Activated T-cell treated with anti-CD3 and anti-CD28 coated beads, Interleukin-2, amount 50 U/mL, for 4 hours (primary cell): ENCODE measurements at regions not wholly inside any gene's neighbourhood (a gene's known extent, or its start where the extent isn't known, plus 50 kb on each side); places are given as distances from the start of the nearest gene placed in this dataset.
A peak's percentile ranks its signal among the peaks of the same experiment; 100 is the strongest.
"Not testable (repeated sequence)": the region's sequence is repeated elsewhere in the genome, so short reads cannot be mapped to it uniquely, and the experiment has no call there.

Source experiments
- ATAC-seq, 2 donors: fragments of 200-7000 bp; cut with Tn5 transposase; one replicate each; pipeline ENCODE4 v1.10.0; 2021
- DNase-seq: peaks from one replicate; pipeline ENCODE4 v3.0.0-alpha.2; 2020
- H3K27me3 Mint-ChIP-seq: one replicate; pipeline ENCODE4 v1.8.0; 2021; ENCODE audit warnings: low read depth, mixed read lengths
- H3K36me3 Mint-ChIP-seq: one replicate; pipeline ENCODE4 v1.8.0; 2022; ENCODE audit warnings: mixed read lengths; ENCODE audit not compliant: insufficient read depth
- H3K4me1 Mint-ChIP-seq: one replicate; pipeline ENCODE4 v1.8.0; 2021; ENCODE audit warnings: low read depth, mixed read lengths
- H3K4me3 Mint-ChIP-seq: one replicate; pipeline ENCODE4 v1.8.0; 2021; ENCODE audit warnings: mild to moderate bottlenecking, moderate library complexity, mixed read lengths
- H3K9me3 Mint-ChIP-seq: one replicate; pipeline ENCODE4 v1.8.0; 2021; ENCODE audit warnings: mixed read lengths

- Mint-ChIP-seq H3K4me1 (no peaks in the 10 kb centered on the region), H3K9me3 (no peaks in the 10 kb centered on the region), H3K36me3 (no peaks in the 10 kb centered on the region), H3K27me3 (peaks cover 5% of the 10 kb centered on the region), H3K4me3 (no peak overlapping the region)
- ATAC-seq = no peak
- DNase-seq = no peak
These were observed 116.0 kb downstream of the FAM161A start for GRCh38 chr2:61737841-61738240.

- no peak overlapping the region for H3K4me3 Mint-ChIP-seq
- ATAC-seq (no peak), DNase-seq (no peak)
- no peaks in the 10 kb centered on the region for H3K9me3 Mint-ChIP-seq
- peaks cover 5% of the 10 kb centered on the region for H3K27me3 Mint-ChIP-seq
- H3K4me1 Mint-ChIP-seq = no peaks in the 10 kb centered on the region
- H3K36me3 Mint-ChIP-seq = no peaks in the 10 kb centered on the region
These were observed 116.9 kb downstream of the FAM161A start for GRCh38 chr2:61736953-61737352.

GRCh38 chr2:61733563-61733962 lies 120.3 kb downstream of the FAM161A start:
- no peaks in the 10 kb centered on the region for H3K36me3 Mint-ChIP-seq
- no peak overlapping the region for H3K4me3 Mint-ChIP-seq
- ATAC-seq = no peak
- H3K4me1 Mint-ChIP-seq = no peaks in the 10 kb centered on the region
- no peak for DNase-seq
- H3K27me3 Mint-ChIP-seq = peaks cover 5% of the 10 kb centered on the region
- H3K9me3 Mint-ChIP-seq = no peaks in the 10 kb centered on the region

GRCh38 chr2:61732787-61733186 lies 121.1 kb downstream of the FAM161A start:
- H3K9me3 Mint-ChIP-seq = no peaks in the 10 kb centered on the region
- H3K36me3 Mint-ChIP-seq = no peaks in the 10 kb centered on the region
- H3K27me3 Mint-ChIP-seq = peaks cover 5% of the 10 kb centered on the region
- ATAC-seq (no peak), DNase-seq (no peak)
- H3K4me1 Mint-ChIP-seq = no peaks in the 10 kb centered on the region
- H3K4me3 Mint-ChIP-seq = no peak overlapping the region

GRCh38 chr2:61727746-61728145 lies 126.1 kb downstream of the FAM161A start:
- H3K27me3 Mint-ChIP-seq = peaks cover 14% of the 10 kb centered on the region
- DNase-seq (no peak), ATAC-seq (peak in 1 of 2 donors; percentile 14)
- peaks cover 12% of the 10 kb centered on the region for H3K9me3 Mint-ChIP-seq
- no peak overlapping the region for H3K4me3 Mint-ChIP-seq
- peaks cover 6% of the 10 kb centered on the region for H3K4me1 Mint-ChIP-seq
- peaks cover 4% of the 10 kb centered on the region for H3K36me3 Mint-ChIP-seq

- ATAC-seq (no peak), DNase-seq (no peak)
- peaks cover 4% of the 10 kb centered on the region for H3K36me3 Mint-ChIP-seq
- peaks cover 6% of the 10 kb centered on the region for H3K4me1 Mint-ChIP-seq
- peaks cover 12% of the 10 kb centered on the region for H3K9me3 Mint-ChIP-seq
- no peak overlapping the region for H3K4me3 Mint-ChIP-seq
- peaks cover 14% of the 10 kb centered on the region for H3K27me3 Mint-ChIP-seq
These were observed 127.2 kb downstream of the FAM161A start for GRCh38 chr2:61726456-61727209.

- peaks cover 14% of the 10 kb centered on the region for H3K27me3 Mint-ChIP-seq
- not testable (repeated sequence) for H3K4me3 Mint-ChIP-seq, H3K4me1 Mint-ChIP-seq, DNase-seq, H3K36me3 Mint-ChIP-seq, ATAC-seq
- peaks cover 12% of the 10 kb centered on the region for H3K9me3 Mint-ChIP-seq
These were observed 130.5 kb downstream of the FAM161A start for GRCh38 chr2:61723364-61723763.

- H3K9me3 Mint-ChIP-seq = peaks cover 12% of the 10 kb centered on the region
- peaks cover 4% of the 10 kb centered on the region for H3K36me3 Mint-ChIP-seq
- ATAC-seq (no peak), DNase-seq (no peak)
- peaks cover 14% of the 10 kb centered on the region for H3K27me3 Mint-ChIP-seq
- peaks cover 6% of the 10 kb centered on the region for H3K4me1 Mint-ChIP-seq
- H3K4me3 Mint-ChIP-seq = no peak overlapping the region
These were observed 131.1 kb downstream of the FAM161A start for GRCh38 chr2:61722800-61723199.

- peaks cover 5% of the 10 kb centered on the region for H3K4me1 Mint-ChIP-seq
- no peak overlapping the region for H3K4me3 Mint-ChIP-seq
- peaks cover 14% of the 10 kb centered on the region for H3K27me3 Mint-ChIP-seq
These were observed 131.5 kb downstream of the FAM161A start for GRCh38 chr2:61722318-61722717.

GRCh38 chr2:61721382-61721781 lies 132.5 kb downstream of the FAM161A start:
- peaks cover 6% of the 10 kb centered on the region for H3K9me3 Mint-ChIP-seq
- H3K4me3 Mint-ChIP-seq = no peak overlapping the region
- peaks cover 2% of the 10 kb centered on the region for H3K4me1 Mint-ChIP-seq
- ATAC-seq = no peak
- no peak for DNase-seq
- H3K36me3 Mint-ChIP-seq = peaks cover 4% of the 10 kb centered on the region
- peaks cover 9% of the 10 kb centered on the region for H3K27me3 Mint-ChIP-seq

More at GRCh38 chr2:61722318-61722717, 131.5 kb downstream of the FAM161A start:
- Mint-ChIP-seq H3K9me3 (peaks cover 12% of the 10 kb centered on the region), H3K36me3 (peaks cover 4% of the 10 kb centered on the region)
- DNase-seq (no peak), ATAC-seq (no peak)

- ATAC-seq = no peak
- peaks cover under 1% of the 10 kb centered on the region for H3K36me3 Mint-ChIP-seq
These were observed 132.9 kb downstream of the FAM161A start for GRCh38 chr2:61720911-61721310.

GRCh38 chr2:61718965-61719364 lies 134.9 kb downstream of the FAM161A start:
- Mint-ChIP-seq H3K36me3 (no peaks in the 10 kb centered on the region), H3K4me3 (no peak overlapping the region), H3K9me3 (no peaks in the 10 kb centered on the region), H3K4me1 (no peaks in the 10 kb centered on the region), H3K27me3 (peaks cover 1% of the 10 kb centered on the region)
- no peak for ATAC-seq
- no peak for DNase-seq

More at GRCh38 chr2:61720911-61721310, 132.9 kb downstream of the FAM161A start:
- DNase-seq = no peak
- H3K9me3 Mint-ChIP-seq = peaks cover 1% of the 10 kb centered on the region
- no peak overlapping the region for H3K4me3 Mint-ChIP-seq
- no peaks in the 10 kb centered on the region for H3K4me1 Mint-ChIP-seq
- H3K27me3 Mint-ChIP-seq = peaks cover 6% of the 10 kb centered on the region

GRCh38 chr2:61715506-61715905 lies 138.4 kb downstream of the FAM161A start:
- Mint-ChIP-seq H3K4me1 (no peaks in the 10 kb centered on the region), H3K4me3 (no peak overlapping the region), H3K27me3 (no peaks in the 10 kb centered on the region), H3K9me3 (no peaks in the 10 kb centered on the region), H3K36me3 (no peaks in the 10 kb centered on the region)
- DNase-seq (no peak), ATAC-seq (no peak)

- no peaks in the 10 kb centered on the region for H3K9me3 Mint-ChIP-seq
- no peaks in the 10 kb centered on the region for H3K27me3 Mint-ChIP-seq
These were observed 139.7 kb downstream of the FAM161A start for GRCh38 chr2:61714210-61714609.

GRCh38 chr2:61713457-61713856 lies 140.4 kb downstream of the FAM161A start:
- H3K36me3 Mint-ChIP-seq = no peaks in the 10 kb centered on the region
- H3K9me3 Mint-ChIP-seq = no peaks in the 10 kb centered on the region
- H3K27me3 Mint-ChIP-seq = no peaks in the 10 kb centered on the region
- H3K4me3 Mint-ChIP-seq = no peak overlapping the region
- no peaks in the 10 kb centered on the region for H3K4me1 Mint-ChIP-seq
- ATAC-seq = no peak
- DNase-seq = no peak

More at GRCh38 chr2:61714210-61714609, 139.7 kb downstream of the FAM161A start:
- no peak overlapping the region for H3K4me3 Mint-ChIP-seq
- H3K4me1 Mint-ChIP-seq = no peaks in the 10 kb centered on the region
- DNase-seq (no peak), ATAC-seq (no peak)
- no peaks in the 10 kb centered on the region for H3K36me3 Mint-ChIP-seq
